ENCODE measurements at regions not wholly inside any gene's neighbourhood (a gene's known extent, or its start where the extent isn't known, plus 50 kb on each side); places are given as distances from the start of the nearest gene placed in this dataset.

GRCh38 chr5:124796495-124796894 lies 50.1 kb upstream of the ZNF608 start:
- Mint-ChIP-seq H3K4me3 (no peak overlapping the region), H3K4me1 (peaks cover 39% of the 10 kb centered on the region), H3K9me3 (peaks cover 10% of the 10 kb centered on the region), H3K27ac (peak overlapping the region; percentile 12), H3K36me3 (peaks cover 12% of the 10 kb centered on the region), H3K27me3 (ENCODE audit: insufficient read depth, low read depth) (peaks cover 4% of the 10 kb centered on the region)
- no peaks in the 10 kb centered on the region for H3K27me3 ChIP-seq
- H3F3A ChIP-seq (ENCODE audit: low read depth): peaks cover 3% of the 10 kb centered on the region
- H3K4me3 ChIP-seq: no peak overlapping the region
- H3K9me3 ChIP-seq (ENCODE audit: low read depth): no peaks in the 10 kb centered on the region
- H3K79me2 ChIP-seq (ENCODE audit: low read depth): no peaks in the 10 kb centered on the region
- TF ChIP-seq, protein P1, sequence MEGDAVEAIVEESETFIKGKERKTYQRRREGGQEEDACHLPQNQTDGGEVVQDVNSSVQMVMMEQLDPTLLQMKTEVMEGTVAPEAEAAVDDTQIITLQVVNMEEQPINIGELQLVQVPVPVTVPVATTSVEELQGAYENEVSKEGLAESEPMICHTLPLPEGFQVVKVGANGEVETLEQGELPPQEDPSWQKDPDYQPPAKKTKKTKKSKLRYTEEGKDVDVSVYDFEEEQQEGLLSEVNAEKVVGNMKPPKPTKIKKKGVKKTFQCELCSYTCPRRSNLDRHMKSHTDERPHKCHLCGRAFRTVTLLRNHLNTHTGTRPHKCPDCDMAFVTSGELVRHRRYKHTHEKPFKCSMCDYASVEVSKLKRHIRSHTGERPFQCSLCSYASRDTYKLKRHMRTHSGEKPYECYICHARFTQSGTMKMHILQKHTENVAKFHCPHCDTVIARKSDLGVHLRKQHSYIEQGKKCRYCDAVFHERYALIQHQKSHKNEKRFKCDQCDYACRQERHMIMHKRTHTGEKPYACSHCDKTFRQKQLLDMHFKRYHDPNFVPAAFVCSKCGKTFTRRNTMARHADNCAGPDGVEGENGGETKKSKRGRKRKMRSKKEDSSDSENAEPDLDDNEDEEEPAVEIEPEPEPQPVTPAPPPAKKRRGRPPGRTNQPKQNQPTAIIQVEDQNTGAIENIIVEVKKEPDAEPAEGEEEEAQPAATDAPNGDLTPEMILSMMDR (IDR thresholded peaks at IDR 0.05): no peak
- TF ChIP-seq EZH2 (IDR thresholded peaks at IDR 0.05): no peak
- no peak for TF ChIP-seq EZH2phosphoT487 (IDR thresholded peaks at IDR 0.05)
- H3K4me2 ChIP-seq: no peak overlapping the region
- no peak overlapping the region for H3K9ac ChIP-seq
- no peaks in the 10 kb centered on the region for H4K20me1 ChIP-seq (ENCODE audit: low read depth)
- H2AFZ ChIP-seq (replicated peaks): no peak overlapping the region
- no peak overlapping the region for H3K27ac ChIP-seq
- H3K4me1 ChIP-seq: peaks cover 8% of the 10 kb centered on the region
- no peaks in the 10 kb centered on the region for H3K36me3 ChIP-seq
- DNase-seq (ENCODE audit: low spot score): no peak

GRCh38 chr5:124797665-124798087 lies 51.2 kb upstream of the ZNF608 start:
- Histone ChIP-seq H3K36me3 (no peaks in the 10 kb centered on the region), H3F3A (ENCODE audit: low read depth) (peaks cover 3% of the 10 kb centered on the region), H4K20me1 (ENCODE audit: low read depth) (no peaks in the 10 kb centered on the region), H3K27ac (no peak overlapping the region), H3K9ac (no peak overlapping the region), H2AFZ (replicated peaks) (no peak overlapping the region), H3K9me3 (ENCODE audit: low read depth) (no peaks in the 10 kb centered on the region), H3K4me2 (no peak overlapping the region), H3K4me3 (no peak overlapping the region), H3K27me3 (no peaks in the 10 kb centered on the region), H3K4me1 (peaks cover 20% of the 10 kb centered on the region), H3K79me2 (ENCODE audit: low read depth) (no peaks in the 10 kb centered on the region)
- H3K36me3 Mint-ChIP-seq: peaks cover 12% of the 10 kb centered on the region
- H3K4me3 Mint-ChIP-seq: no peak overlapping the region
- H3K27me3 Mint-ChIP-seq (ENCODE audit: insufficient read depth, low read depth): peaks cover 9% of the 10 kb centered on the region
- peaks cover 43% of the 10 kb centered on the region for H3K4me1 Mint-ChIP-seq
- no peak for DNase-seq (ENCODE audit: low spot score)
- TF ChIP-seq EZH2phosphoT487 (IDR thresholded peaks at IDR 0.05) (no peak), EZH2 (IDR thresholded peaks at IDR 0.05) (no peak)
- TF ChIP-seq, protein P1 (IDR thresholded peaks at IDR 0.05): no peak
- H3K27ac Mint-ChIP-seq: no peak overlapping the region
- H3K9me3 Mint-ChIP-seq: peaks cover 10% of the 10 kb centered on the region

DNA sequence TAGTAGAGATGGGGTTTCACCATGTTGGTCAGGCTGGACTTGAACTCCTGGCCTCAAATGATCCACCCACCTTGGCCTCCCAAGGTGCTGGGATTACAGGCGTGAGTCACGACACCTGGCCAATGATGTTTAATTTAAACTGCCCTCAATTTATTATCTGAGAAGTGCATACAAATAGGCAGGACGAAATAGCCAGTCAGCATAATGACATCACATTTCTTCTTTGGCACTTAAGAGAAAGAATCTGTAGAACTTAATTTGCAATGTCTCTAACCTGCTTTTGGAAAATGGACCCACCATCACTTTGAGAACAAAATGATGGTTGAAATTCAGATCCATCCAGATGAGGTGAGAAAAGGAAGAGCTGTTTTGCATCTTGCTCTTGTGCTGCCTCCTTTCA lies 52.5 kb upstream of the ZNF608 start:
- Histone ChIP-seq H3K4me1 (peaks cover 18% of the 10 kb centered on the region), H3K9me3 (ENCODE audit: low read depth) (no peaks in the 10 kb centered on the region), H3K36me3 (no peaks in the 10 kb centered on the region), H3K27me3 (no peaks in the 10 kb centered on the region), H3K4me3 (no peak overlapping the region), H3K79me2 (ENCODE audit: low read depth) (no peaks in the 10 kb centered on the region), H3K27ac (no peak overlapping the region), H3F3A (ENCODE audit: low read depth) (no peaks in the 10 kb centered on the region), H3K4me2 (no peak overlapping the region), H3K9ac (no peak overlapping the region), H4K20me1 (ENCODE audit: low read depth) (no peaks in the 10 kb centered on the region), H2AFZ (replicated peaks) (no peak overlapping the region)
- H3K27me3 Mint-ChIP-seq (ENCODE audit: insufficient read depth, low read depth): peaks cover 10% of the 10 kb centered on the region
- peaks cover 8% of the 10 kb centered on the region for H3K9me3 Mint-ChIP-seq
- H3K4me1 Mint-ChIP-seq: peaks cover 43% of the 10 kb centered on the region
- H3K27ac Mint-ChIP-seq: no peak overlapping the region
- DNase-seq (ENCODE audit: low spot score): no peak
- no peak overlapping the region for H3K4me3 Mint-ChIP-seq
- TF ChIP-seq EZH2 (IDR thresholded peaks at IDR 0.05) (no peak), EZH2phosphoT487 (IDR thresholded peaks at IDR 0.05) (no peak)
- TF ChIP-seq, protein P1 (IDR thresholded peaks at IDR 0.05): no peak
- peaks cover 12% of the 10 kb centered on the region for H3K36me3 Mint-ChIP-seq
